H1 (cell line): ENCODE measurements at regions not wholly inside any gene's neighbourhood (a gene's known extent, or its start where the extent isn't known, plus 50 kb on each side); places are given as distances from the start of the nearest gene placed in this dataset.

Source experiments
- CTCF ChIA-PET: fragments of 300-600 bp; sonication (Branson Sonifier 250); formaldehyde crosslinking; loops from one replicate; lab custom pipeline; 2021; ENCODE audit not compliant: partially characterized antibody; lab: Charles Lee
- POLR2A ChIA-PET: fragments of 300-600 bp; sonication (Branson Sonifier 250); formaldehyde crosslinking; loops from one replicate; lab custom pipeline; 2021; ENCODE audit warnings: inconsistent platforms; ENCODE audit not compliant: partially characterized antibody; lab: Charles Lee
- DNase-seq, 2 experiments: peaks; one replicate each; pipeline versions ENCODE4 v3.0.0 to v3.0.0-alpha.2; 2010 to 2022; ENCODE audit warnings: low spot score in 2 of 2, low read depth in 1 of 2, mixed read lengths in 1 of 2
- FAIRE-seq: peaks from 2 replicates; lab custom pipeline; 2011; peaks lifted over from hg19 to GRCh38; lab: Jason Lieb, UNC
- H2AFZ ChIP-seq: 2 replicates; pipeline ENCODE4 v1.8.1; 2012; ENCODE audit warnings: low read length, inconsistent platforms
- H2AK5ac ChIP-seq: 2 replicates; pipeline ENCODE4 v1.6.1; 2013; ENCODE audit warnings: low read depth, low read length
- H2BK120ac ChIP-seq: replicated peaks from 2 replicates; pipeline ENCODE3; 2013; ENCODE audit warnings: low read depth, low read length, inconsistent platforms
- H2BK12ac ChIP-seq: 2 replicates; pipeline ENCODE4 v1.6.1; 2013; ENCODE audit warnings: low read depth, low read length
- H2BK15ac ChIP-seq: 2 replicates; pipeline ENCODE4 v1.6.1; 2013; ENCODE audit warnings: low read length
- H2BK20ac ChIP-seq: 2 replicates; pipeline ENCODE4 v1.6.1; 2013; ENCODE audit warnings: low read length
- H2BK5ac ChIP-seq: 2 replicates; pipeline ENCODE4 v1.6.1; 2013; ENCODE audit warnings: low read depth, low read length
- H3K14ac ChIP-seq: 2 replicates; pipeline ENCODE4 v1.6.1; 2013; ENCODE audit warnings: inconsistent platforms; ENCODE audit not compliant: insufficient read length
- H3K18ac ChIP-seq: 2 replicates; pipeline ENCODE4 v1.6.1; 2013; ENCODE audit warnings: low read length; ENCODE audit errors: extremely low read depth
- H3K23ac ChIP-seq: 2 replicates; pipeline ENCODE4 v1.6.1; 2013; ENCODE audit warnings: inconsistent platforms; ENCODE audit not compliant: insufficient read length
- H3K23me2 ChIP-seq: 2 replicates; pipeline ENCODE4 v1.6.1; 2013; ENCODE audit warnings: low read depth, low read length
- H3K27ac ChIP-seq: 2 replicates; pipeline ENCODE4 v1.6.1; 2011; ENCODE audit warnings: low read depth, low read length, inconsistent platforms
- H3K27me3 ChIP-seq, 4 experiments: replicated peaks in 1 of 4; 1 replicate in 1 of 4; 2 replicates in 3 of 4; pipeline versions ENCODE4 v1.6.1 to v1.8.1; 2011 to 2013; ENCODE audit warnings: low read length in 3 of 4, mild to moderate bottlenecking in 3 of 4, inconsistent platforms in 2 of 4, mixed read lengths in 2 of 4, moderate library complexity in 1 of 4; ENCODE audit not compliant: control insufficient read depth in 3 of 4, insufficient read depth in 3 of 4; ENCODE audit errors: extremely low read depth in 1 of 4
- H3K36me3 ChIP-seq, 4 experiments: 2 replicates each; pipeline versions ENCODE4 v1.6.1 to v1.8.1; 2011 to 2013; ENCODE audit warnings: mild to moderate bottlenecking in 4 of 4, low read length in 3 of 4, moderate library complexity in 2 of 4, control low read depth in 1 of 4, inconsistent platforms in 1 of 4; ENCODE audit not compliant: insufficient read depth in 4 of 4, control insufficient read depth in 2 of 4
- H3K4ac ChIP-seq: replicated peaks from 2 replicates; pipeline ENCODE3; 2013; ENCODE audit warnings: low read length, low read depth, mixed read lengths, inconsistent platforms; ENCODE audit not compliant: insufficient read length
- H3K4me1 ChIP-seq, 4 experiments: replicated peaks in 1 of 4; 1 replicate in 1 of 4; 2 replicates in 3 of 4; pipeline versions ENCODE4 v1.6.1 to v1.8.1; 2011 to 2013; ENCODE audit warnings: low read length in 3 of 4, inconsistent platforms in 2 of 4, mixed read lengths in 1 of 4; ENCODE audit not compliant: insufficient read depth in 4 of 4, control insufficient read depth in 3 of 4
- H3K4me2 ChIP-seq, 2 experiments: 2 replicates each; pipeline versions ENCODE4 v1.6.1 to v1.8.1; 2011 to 2013; ENCODE audit warnings: low read depth in 2 of 2, low read length in 2 of 2, control low read depth in 1 of 2, inconsistent platforms in 1 of 2, mild to moderate bottlenecking in 1 of 2; ENCODE audit not compliant: insufficient read depth in 1 of 2
- H3K4me3 ChIP-seq, 4 experiments: fragments of 200-600, 300-600 bp in 1 of 4; sonication (generic), shearing (Covaris generic), sonication (Bioruptor Twin) in 1 of 4; 2 replicates each; pipeline versions ENCODE4 v1.5.1 to v1.8.1; 2011 to 2016; ENCODE audit warnings: low read length in 4 of 4, low read depth in 3 of 4, control low read depth in 2 of 4, inconsistent platforms in 2 of 4, mild to moderate bottlenecking in 2 of 4, mixed read lengths in 1 of 4, moderate library complexity in 1 of 4; ENCODE audit not compliant: insufficient read depth in 2 of 4; ENCODE audit errors: extremely low read depth in 1 of 4
- H3K56ac ChIP-seq: replicated peaks from 2 replicates; pipeline ENCODE3; 2013; ENCODE audit warnings: low read depth, mild to moderate bottlenecking, mixed read lengths, low read length, inconsistent platforms; ENCODE audit not compliant: insufficient read length
- H3K79me1 ChIP-seq: 2 replicates; pipeline ENCODE4 v1.6.1; 2013; ENCODE audit warnings: low read depth, low read length, control low read depth
- H3K79me2 ChIP-seq, 2 experiments: 2 replicates each; pipeline versions ENCODE4 v1.6.1 to v1.8.1; 2012 to 2013; ENCODE audit warnings: low read length in 2 of 2, mild to moderate bottlenecking in 2 of 2, inconsistent platforms in 1 of 2; ENCODE audit not compliant: insufficient read depth in 2 of 2, control insufficient read depth in 1 of 2
- H3K9ac ChIP-seq, 4 experiments: replicated peaks in 1 of 4; 1 replicate in 1 of 4; 2 replicates in 3 of 4; pipeline versions ENCODE4 v1.6.1 to v1.8.1; 2011 to 2013; ENCODE audit warnings: low read depth in 3 of 4, low read length in 3 of 4, control low read depth in 2 of 4, mild to moderate bottlenecking in 2 of 4, moderate library complexity in 2 of 4, inconsistent platforms in 1 of 4; ENCODE audit errors: extremely low read depth in 1 of 4
- H3K9me3 ChIP-seq, 2 experiments: 2 replicates each; pipeline versions ENCODE4 v1.6.1 to v1.8.1; 2012 to 2013; ENCODE audit warnings: mild to moderate bottlenecking in 2 of 2, moderate library complexity in 2 of 2, control low read depth in 1 of 2, inconsistent platforms in 1 of 2, low read depth in 1 of 2, low read length in 1 of 2, mixed read lengths in 1 of 2; ENCODE audit not compliant: insufficient read depth in 2 of 2
- H4K20me1 ChIP-seq, 2 experiments: replicated peaks in 1 of 2; 2 replicates each; pipeline versions ENCODE3 to v1.8.1; 2011 to 2013; ENCODE audit warnings: inconsistent platforms in 2 of 2, low read length in 2 of 2, mild to moderate bottlenecking in 1 of 2; ENCODE audit not compliant: insufficient read depth in 2 of 2, control insufficient read depth in 1 of 2
- H4K5ac ChIP-seq: 2 replicates; pipeline ENCODE4 v1.6.1; 2013; ENCODE audit warnings: low read length, low read depth, mixed read lengths, inconsistent platforms; ENCODE audit not compliant: insufficient read length
- H4K8ac ChIP-seq: 2 replicates; pipeline ENCODE4 v1.8.0; 2013; ENCODE audit warnings: mild to moderate bottlenecking, moderate library complexity, low read length, inconsistent platforms; ENCODE audit not compliant: insufficient read depth; ENCODE audit errors: extremely low read depth
- H4K91ac ChIP-seq: replicated peaks from 2 replicates; pipeline ENCODE3; 2013; ENCODE audit warnings: low read length, mixed read lengths, inconsistent platforms; ENCODE audit not compliant: insufficient read length
- ASH2L ChIP-seq: fragments of 200-600, 300-600 bp; sonication (generic); IDR thresholded peaks from one replicate; pipeline ENCODE4 v1.7.1; 2017; ENCODE audit warnings: low read length
- BCL11A ChIP-seq, 2 experiments: IDR thresholded peaks; one replicate each; pipeline ENCODE4 v1.6.1; 2011; ENCODE audit warnings: low read depth in 2 of 2, low read length in 2 of 2, mild to moderate bottlenecking in 2 of 2
- CEBPB ChIP-seq: IDR thresholded peaks from 2 replicates; pipeline ENCODE4 v1.6.1; 2012; ENCODE audit warnings: low read depth, low read length
- CREB1 ChIP-seq: IDR thresholded peaks from 2 replicates; pipeline ENCODE4 v1.6.1; 2012; ENCODE audit warnings: inconsistent platforms
- EGR1 ChIP-seq: IDR thresholded peaks from 2 replicates; pipeline ENCODE4 v1.6.1; 2011; ENCODE audit warnings: low read depth, low read length, borderline replicate concordance
- FOSL1 ChIP-seq: IDR thresholded peaks from 2 replicates; pipeline ENCODE4 v1.6.1; 2011; ENCODE audit warnings: mild to moderate bottlenecking, low read depth, low read length, moderate library complexity; ENCODE audit not compliant: insufficient read depth
- JUND ChIP-seq: IDR thresholded peaks from 2 replicates; pipeline ENCODE4 v1.6.1; 2011; ENCODE audit warnings: mild to moderate bottlenecking, improper control_type of control experiment, low read length
- RBBP5 ChIP-seq: IDR thresholded peaks from 2 replicates; pipeline ENCODE4 v1.7.1; 2012; ENCODE audit warnings: low read depth, mild to moderate bottlenecking, inconsistent platforms, low read length, moderate library complexity, borderline replicate concordance
- RFX5 ChIP-seq: IDR thresholded peaks from 2 replicates; pipeline ENCODE4 v1.6.1; 2011; ENCODE audit warnings: low read depth, low read length, improper control_type of control experiment, borderline replicate concordance
- RXRA ChIP-seq: IDR thresholded peaks from 2 replicates; pipeline ENCODE4 v1.6.1; 2011; ENCODE audit warnings: low read depth, mild to moderate bottlenecking, low read length, moderate library complexity; ENCODE audit not compliant: insufficient read depth
- SAP30 ChIP-seq: fragments of 300-600 bp; sonication (generic); IDR thresholded peaks from 2 replicates; pipeline ENCODE4 v1.7.1; 2012; ENCODE audit warnings: low read length, moderate library complexity, mild to moderate bottlenecking, inconsistent platforms; ENCODE audit not compliant: insufficient read depth, insufficient replicate concordance
- SIN3A ChIP-seq, 2 experiments: IDR thresholded peaks in 1 of 2; conservative IDR thresholded peaks in 1 of 2; 2 replicates each; pipeline ENCODE4 v1.6.1; 2011 to 2012; ENCODE audit warnings: low read length in 2 of 2, improper control_type of control experiment in 1 of 2, low read depth in 1 of 2, mild to moderate bottlenecking in 1 of 2
- SIRT6 ChIP-seq: IDR thresholded peaks from one replicate; pipeline ENCODE4 v1.7.1; 2012; ENCODE audit warnings: low read length, inconsistent platforms
- SP2 ChIP-seq: IDR thresholded peaks from 2 replicates; pipeline ENCODE4 v1.6.1; 2012; ENCODE audit warnings: mild to moderate bottlenecking, low read length, inconsistent platforms
- WGBS, 2 experiments: shearing (Covaris generic) in 1 of 2; methylation state at CpG; one replicate each; pipeline versions ENCODE4 v1.1.6 to v1.1.7; 2013 to 2015; ENCODE audit warnings: low lambda C conversion rate in 2 of 2, mixed read lengths in 2 of 2, inconsistent platforms in 1 of 2, low coverage in 1 of 2, missing lambda C conversion rate in 1 of 2; ENCODE audit not compliant: insufficient replicate concordance in 2 of 2, insufficient coverage in 1 of 2, insufficient read length in 1 of 2; ENCODE audit errors: extremely low coverage in 1 of 2, missing lambda C conversion rate in 1 of 2; 5-methylcytosine and 5-hydroxymethylcytosine counted together
- TF ChIP-seq, protein P1 (sequence below): IDR thresholded peaks from 2 replicates; pipeline ENCODE4 v1.6.1; 2012; ENCODE audit warnings: low read length, inconsistent platforms

DNA sequence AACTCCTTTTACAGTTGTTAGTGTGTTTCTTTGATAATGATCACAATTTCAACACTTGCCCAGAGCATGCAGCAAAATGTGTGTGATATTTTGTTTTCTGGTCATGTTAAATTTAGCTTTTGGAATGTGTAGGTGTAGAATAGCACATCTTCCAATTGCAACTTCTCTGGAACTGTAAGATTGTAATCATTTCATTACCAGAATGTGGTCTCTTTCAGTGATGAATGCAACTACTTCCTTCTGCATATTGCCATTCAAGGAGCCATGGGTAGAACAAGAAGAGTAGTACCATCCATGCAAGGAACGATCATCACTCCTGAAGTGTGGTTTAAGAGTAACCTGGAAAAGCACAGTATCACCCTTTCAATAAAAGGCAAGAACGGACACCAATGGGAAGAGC is 548.8 kb upstream of the ZNF804A start:
- Histone ChIP-seq H3K4me2 (no peak overlapping the region), H4K8ac (no peak overlapping the region), H3K56ac (no peak overlapping the region), H3K18ac (no peak overlapping the region), H2BK20ac (no peak overlapping the region), H2BK12ac (no peak overlapping the region), H3K23me2 (no peaks in the 10 kb centered on the region), H2BK5ac (no peak overlapping the region), H3K27me3 (no peaks in the 10 kb centered on the region), H3K79me2 (no peaks in the 10 kb centered on the region), H3K27ac (no peak overlapping the region), H4K20me1 (no peaks in the 10 kb centered on the region), H4K91ac (no peak overlapping the region), H3K4ac (no peak overlapping the region), H3K4me1 (no peaks in the 10 kb centered on the region), H3K9me3 (no peaks in the 10 kb centered on the region), H3K9ac (no peak overlapping the region), H3K23ac (no peak overlapping the region), H2AK5ac (no peak overlapping the region), H2BK120ac (no peak overlapping the region), H2BK15ac (no peak overlapping the region), H4K5ac (no peak overlapping the region), H3K79me1 (no peaks in the 10 kb centered on the region), H2AFZ (no peak overlapping the region), H3K36me3 (no peaks in the 10 kb centered on the region), H3K14ac (no peak overlapping the region), H3K4me3 (no peak overlapping the region)
- no peak for DNase-seq
- POLR2A ChIA-PET, result no interaction called here
- WGBS, 2 experiments, result 95% methylated on average over 2 of the region's 2 CpGs; no CpG with 5 or more reads in 1 of the 2 experiments
- CTCF ChIA-PET, result no interaction called here
- FAIRE-seq, result no peak
- TF ChIP-seq RBBP5 (no peak), ASH2L (no peak), SIRT6 (no peak), EGR1 (no peak), SIN3A (conservative IDR thresholded peaks at IDR 0.05 in 1 of 2, IDR thresholded peaks at IDR 0.05 in 1 of 2; ENCODE audit: low read depth in 1 of 2, low read length in 2 of 2) (no peak), SAP30 (no peak), SP2 (no peak), CREB1 (no peak), RFX5 (no peak), CEBPB (no peak), JUND (no peak), RXRA (no peak), BCL11A (IDR thresholded peaks at IDR 0.05; ENCODE audit: low read depth in 2 of 2, low read length in 2 of 2) (no peak), FOSL1 (no peak)
- TF ChIP-seq, protein P1, sequence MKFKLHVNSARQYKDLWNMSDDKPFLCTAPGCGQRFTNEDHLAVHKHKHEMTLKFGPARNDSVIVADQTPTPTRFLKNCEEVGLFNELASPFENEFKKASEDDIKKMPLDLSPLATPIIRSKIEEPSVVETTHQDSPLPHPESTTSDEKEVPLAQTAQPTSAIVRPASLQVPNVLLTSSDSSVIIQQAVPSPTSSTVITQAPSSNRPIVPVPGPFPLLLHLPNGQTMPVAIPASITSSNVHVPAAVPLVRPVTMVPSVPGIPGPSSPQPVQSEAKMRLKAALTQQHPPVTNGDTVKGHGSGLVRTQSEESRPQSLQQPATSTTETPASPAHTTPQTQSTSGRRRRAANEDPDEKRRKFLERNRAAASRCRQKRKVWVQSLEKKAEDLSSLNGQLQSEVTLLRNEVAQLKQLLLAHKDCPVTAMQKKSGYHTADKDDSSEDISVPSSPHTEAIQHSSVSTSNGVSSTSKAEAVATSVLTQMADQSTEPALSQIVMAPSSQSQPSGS, result no peak
